ENCODE measurements at regions not wholly inside any gene's neighbourhood (a gene's known extent, or its start where the extent isn't known, plus 50 kb on each side); places are given as distances from the start of the nearest gene placed in this dataset.

- no peak for TF ChIP-seq GABPA (IDR thresholded peaks at IDR 0.05; ENCODE audit: low read depth)
Measured at GRCh38 chr13:109945206-109945960, 159.0 kb upstream of the IRS2 start (continued).

GRCh38 chr13:109941951-109942350 lies 155.6 kb upstream of the IRS2 start:
- H3K9me3 ChIP-seq = no peaks in the 10 kb centered on the region
- no peaks in the 10 kb centered on the region for H3K36me3 ChIP-seq (replicated peaks in 1 of 2; ENCODE audit: control insufficient read depth in 1 of 2, insufficient read depth in 2 of 2, low read length in 1 of 2)
- TF ChIP-seq YY1 (IDR thresholded peaks at IDR 0.05; ENCODE audit: low read depth) (no peak), RCOR1 (IDR thresholded peaks at IDR 0.05; ENCODE audit: low read length) (no peak), FOXJ3 (CRISPR knock-in tag; IDR thresholded peaks at IDR 0.05) (no peak), GABPA (IDR thresholded peaks at IDR 0.05; ENCODE audit: low read depth) (no peak)
- ChIA-PET POLR2A (no interaction called here), CTCF (no interaction called here)
- no peak overlapping the region for H3K4me2 ChIP-seq
- H3K4me3 ChIP-seq (ENCODE audit: low read depth in 2 of 2, low read length in 1 of 2) = no peak overlapping the region
- no peaks in the 10 kb centered on the region for H4K20me1 ChIP-seq (ENCODE audit: insufficient read depth)
- H3K79me2 ChIP-seq (ENCODE audit: insufficient read depth) = no peaks in the 10 kb centered on the region
- 81% methylated on average over 7 of the region's 7 CpGs for WGBS (ENCODE audit: low lambda C conversion rate)
- H3K9me2 ChIP-seq = no peaks in the 10 kb centered on the region
- no peak overlapping the region for H3K9ac ChIP-seq
- H3F3A ChIP-seq (replicated peaks; ENCODE audit: insufficient read depth) = no peaks in the 10 kb centered on the region
- H3K27me3 ChIP-seq (ENCODE audit: insufficient read depth) = no peaks in the 10 kb centered on the region
- no peak overlapping the region for H3K27ac ChIP-seq (ENCODE audit: low read depth in 2 of 2, low read length in 1 of 2)
- H3K4me1 ChIP-seq (ENCODE audit: control insufficient read depth in 1 of 2, insufficient read depth in 2 of 2, low read depth in 1 of 2, low read length in 1 of 2) = peaks cover 0 to 9% of the 10 kb centered on the region in 2 experiments; a peak in 1 of 4 replicates
- H2AFZ ChIP-seq (ENCODE audit: low read depth) = no peak overlapping the region
- DNase-seq = no peak

- Histone ChIP-seq H3K4me3 (ENCODE audit: low read depth in 2 of 2, low read length in 1 of 2) (no peak overlapping the region), H3F3A (replicated peaks; ENCODE audit: insufficient read depth) (no peaks in the 10 kb centered on the region), H3K9me3 (no peaks in the 10 kb centered on the region), H4K20me1 (ENCODE audit: insufficient read depth) (no peaks in the 10 kb centered on the region), H3K27me3 (ENCODE audit: insufficient read depth) (no peaks in the 10 kb centered on the region), H3K4me2 (no peak overlapping the region), H3K27ac (ENCODE audit: low read depth in 2 of 2, low read length in 1 of 2) (no peak overlapping the region), H3K79me2 (ENCODE audit: insufficient read depth) (no peaks in the 10 kb centered on the region), H3K9ac (no peak overlapping the region), H2AFZ (ENCODE audit: low read depth) (no peak overlapping the region), H3K4me1 (ENCODE audit: control insufficient read depth in 1 of 2, insufficient read depth in 2 of 2, low read depth in 1 of 2, low read length in 1 of 2) (peaks cover 0 to 9% of the 10 kb centered on the region in 2 experiments; a peak in 1 of 4 replicates), H3K36me3 (replicated peaks in 1 of 2; ENCODE audit: control insufficient read depth in 1 of 2, insufficient read depth in 2 of 2, low read length in 1 of 2) (no peaks in the 10 kb centered on the region), H3K9me2 (no peaks in the 10 kb centered on the region)
- WGBS (ENCODE audit: low lambda C conversion rate) = 86% methylated on average over 2 of the region's 2 CpGs
- POLR2A ChIA-PET = no interaction called here
- no peak for DNase-seq
- CTCF ChIA-PET = no interaction called here
- TF ChIP-seq IRF3 (IDR thresholded peaks at IDR 0.05; ENCODE audit: low read depth, low read length) (no peak), FOSL2 (IDR thresholded peaks at IDR 0.05; ENCODE audit: borderline replicate concordance, low read depth) (no peak), PBX3 (IDR thresholded peaks at IDR 0.05) (no peak), NFIC (IDR thresholded peaks at IDR 0.05; ENCODE audit: borderline replicate concordance) (no peak), EP300 (IDR thresholded peaks at IDR 0.05; ENCODE audit: borderline replicate concordance in 1 of 2, low read depth in 1 of 2, low read length in 1 of 2) (no peak), USF1 (IDR thresholded peaks at IDR 0.05; ENCODE audit: borderline replicate concordance, low read depth) (no peak), SIN3A (IDR thresholded peaks at IDR 0.05; ENCODE audit: borderline replicate concordance, low read depth, low read length) (no peak), MEF2A (IDR thresholded peaks at IDR 0.05; ENCODE audit: borderline replicate concordance, low read depth) (no peak), MXI1 (IDR thresholded peaks at IDR 0.05; ENCODE audit: low read depth, low read length) (no peak), EZH2phosphoT487 (IDR thresholded peaks at IDR 0.05; ENCODE audit: borderline replicate concordance, low read depth) (no peak), FOXJ3 (CRISPR knock-in tag; IDR thresholded peaks at IDR 0.05) (no peak), TEAD4 (IDR thresholded peaks at IDR 0.05; ENCODE audit: borderline replicate concordance, insufficient read depth) (no peak), MAX (IDR thresholded peaks at IDR 0.05; ENCODE audit: low read depth) (no peak), RXRA (IDR thresholded peaks at IDR 0.05; ENCODE audit: borderline replicate concordance, low read depth) (no peak), SMC3 (IDR thresholded peaks at IDR 0.05; ENCODE audit: low read depth, low read length) (no peak), RFX5 (IDR thresholded peaks at IDR 0.05; ENCODE audit: low read length) (no peak), RCOR1 (IDR thresholded peaks at IDR 0.05; ENCODE audit: low read length) (no peak), CHD2 (IDR thresholded peaks at IDR 0.05; ENCODE audit: low read length, partially characterized antibody) (no peak), GABPA (IDR thresholded peaks at IDR 0.05; ENCODE audit: low read depth) (no peak), ELF1 (IDR thresholded peaks at IDR 0.05) (no peak)
Measured at GRCh38 chr13:109941221-109941620, 154.8 kb upstream of the IRS2 start.
